Muscle of arm (tissue), 1 donor: ENCODE measurements at regions not wholly inside any gene's neighbourhood (a gene's known extent, or its start where the extent isn't known, plus 50 kb on each side); places are given as distances from the start of the nearest gene placed in this dataset.
A peak's percentile ranks its signal among the peaks of the same experiment; 100 is the strongest.
"Not testable (repeated sequence)": the region's sequence is repeated elsewhere in the genome, so short reads cannot be mapped to it uniquely, and the experiment has no call there.

Experiments used
- DNase-seq: peaks from one replicate; pipeline ENCODE4 v3.0.0-alpha.2; 2013

GRCh38 chr11:39462506-39462905, 1996.9 kb downstream of the LRRC4C start:
- no peak for DNase-seq

GRCh38 chr11:39461066-39461465, 1998.4 kb downstream of the LRRC4C start:
- DNase-seq = no peak

- DNase-seq = no peak
These were observed 1999.8 kb downstream of the LRRC4C start for GRCh38 chr11:39459606-39460005.

GRCh38 chr11:39458481-39458880, 2001.0 kb downstream of the LRRC4C start:
- DNase-seq = no peak

- no peak for DNase-seq
These were observed 2015.9 kb downstream of the LRRC4C start for GRCh38 chr11:39443424-39444022.

- no peak for DNase-seq
These were observed 2017.3 kb downstream of the LRRC4C start for GRCh38 chr11:39442177-39442576.

- no peak for DNase-seq
These were observed 2023.8 kb downstream of the LRRC4C start for GRCh38 chr11:39435641-39436040.

- no peak for DNase-seq
These were observed 2025.0 kb downstream of the LRRC4C start for GRCh38 chr11:39434466-39434865.

GRCh38 chr11:39432929-39433328, 2026.5 kb downstream of the LRRC4C start:
- DNase-seq = no peak

GRCh38 chr11:39425226-39425625, 2034.2 kb downstream of the LRRC4C start:
- DNase-seq = no peak

- no peak for DNase-seq
These were observed 2047.3 kb downstream of the LRRC4C start for GRCh38 chr11:39412117-39412516.

GRCh38 chr11:39385911-39386310, 2073.5 kb downstream of the LRRC4C start:
- no peak for DNase-seq

- DNase-seq = peak; percentile 38
These were observed 2084.3 kb downstream of the LRRC4C start for GRCh38 chr11:39374963-39375698.

- DNase-seq = no peak
These were observed 2091.9 kb downstream of the LRRC4C start for GRCh38 chr11:39367534-39367933.

- DNase-seq = peak; percentile 54
These were observed 2093.5 kb downstream of the LRRC4C start for GRCh38 chr11:39365809-39366436.

GRCh38 chr11:39363571-39363970, 2095.9 kb downstream of the LRRC4C start:
- DNase-seq = no peak

- no peak for DNase-seq
These were observed 2097.9 kb downstream of the LRRC4C start for GRCh38 chr11:39361557-39361956.

- DNase-seq = peak; percentile 12
These were observed 2113.5 kb downstream of the LRRC4C start for GRCh38 chr11:39345834-39346442.

GRCh38 chr11:39341461-39341860, 2118.0 kb downstream of the LRRC4C start:
- DNase-seq = no peak

- not testable (repeated sequence) for DNase-seq
These were observed 2126.4 kb downstream of the LRRC4C start for GRCh38 chr11:39333006-39333405.

GRCh38 chr11:39327302-39327701, 2132.2 kb downstream of the LRRC4C start:
- DNase-seq = no peak

GRCh38 chr11:39311888-39312287, 2147.6 kb downstream of the LRRC4C start:
- not testable (repeated sequence) for DNase-seq

- DNase-seq = no peak
These were observed 2154.9 kb downstream of the LRRC4C start for GRCh38 chr11:39304586-39304985.
